K562 (cell line): ENCODE measurements at regions not wholly inside any gene's neighbourhood (a gene's known extent, or its start where the extent isn't known, plus 50 kb on each side); places are given as distances from the start of the nearest gene placed in this dataset.

Experiments used
- ARID1B ChIP-seq: fragments of 450-650 bp; IDR thresholded peaks from 2 replicates; pipeline ENCODE4 v1.6.1; 2016; ENCODE audit warnings: antibody characterized with exemption, mild to moderate bottlenecking, inconsistent platforms
- RBM34 ChIP-seq: fragments of 200-400 bp; formaldehyde crosslinking; IDR thresholded peaks from 2 replicates; pipeline ENCODE4 v1.6.1; 2018; ENCODE audit warnings: low read length, borderline replicate concordance; ENCODE audit not compliant: insufficient read depth
- SRSF9 ChIP-seq: fragments of 200-400 bp; formaldehyde crosslinking; IDR thresholded peaks from 2 replicates; pipeline ENCODE4 v1.6.1; 2017; ENCODE audit warnings: low read depth, low read length, borderline replicate concordance
- ZNF584 ChIP-seq: fragments of 200-800 bp; sonication (Bioruptor generic); IDR thresholded peaks from 2 replicates; pipeline ENCODE4 v1.6.1; 2016; ENCODE audit warnings: low read depth, mild to moderate bottlenecking, missing genetic modification characterization, missing compliant biosample characterization
- ZNF695 ChIP-seq: fragments of 450-650 bp; formaldehyde crosslinking; IDR thresholded peaks from 2 replicates; pipeline ENCODE4 v1.4.0; 2020; ENCODE audit warnings: mild to moderate bottlenecking, moderate library complexity
- ZNF76 ChIP-seq: fragments of 250-450 bp; sonication (Bioruptor Pico); IDR thresholded peaks from 2 replicates; pipeline ENCODE4 v1.4.0; 2020; ENCODE audit warnings: mild to moderate bottlenecking, moderate library complexity, borderline replicate concordance
- TF ChIP-seq, protein P1 (sequence below): fragments of 250-450 bp; sonication (Bioruptor Pico); IDR thresholded peaks from 2 replicates; pipeline ENCODE4 v1.4.0; 2020
- TF ChIP-seq, protein P2 (sequence below): fragments of 450-650 bp; IDR thresholded peaks from 2 replicates; pipeline ENCODE4 v1.6.1; 2017; ENCODE audit warnings: mild to moderate bottlenecking, moderate library complexity
- TF ChIP-seq, protein P3 (sequence below): fragments of 450-650 bp; IDR thresholded peaks from 2 replicates; pipeline ENCODE4 v1.6.1; 2018; ENCODE audit not compliant: partially characterized antibody
- TF ChIP-seq, protein P4 (sequence below): fragments of 250-450 bp; sonication (Bioruptor Pico); IDR thresholded peaks from 2 replicates; pipeline ENCODE4 v1.8.0; 2022; ENCODE audit warnings: inconsistent platforms

DNA sequence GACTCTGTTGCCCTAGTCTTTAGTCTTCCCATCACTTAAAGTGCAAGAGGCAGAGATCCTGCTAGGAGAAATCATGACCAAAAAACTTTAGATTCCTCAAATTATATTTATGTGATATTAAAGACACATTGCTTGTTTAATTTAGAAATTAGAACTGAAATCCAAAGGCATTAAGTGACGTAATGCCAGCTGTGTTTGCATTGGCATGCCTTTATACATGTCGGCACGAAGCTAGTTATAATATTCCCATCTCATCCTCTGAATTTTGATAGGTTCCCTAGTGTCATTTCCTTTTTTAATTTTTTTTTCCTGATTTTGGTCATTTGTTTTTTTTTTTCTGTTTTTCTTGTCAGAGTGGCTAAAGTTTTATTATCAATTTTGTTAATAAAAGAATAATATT, 203.5 kb upstream of the ZBTB20 start (continued):
- TF ChIP-seq ZNF584 (no peak), RBM34 (no peak), ZNF76 (CRISPR knock-in tag) (no peak), ARID1B (no peak), ZNF695 (no peak), SRSF9 (no peak)
- TF ChIP-seq, protein P1, sequence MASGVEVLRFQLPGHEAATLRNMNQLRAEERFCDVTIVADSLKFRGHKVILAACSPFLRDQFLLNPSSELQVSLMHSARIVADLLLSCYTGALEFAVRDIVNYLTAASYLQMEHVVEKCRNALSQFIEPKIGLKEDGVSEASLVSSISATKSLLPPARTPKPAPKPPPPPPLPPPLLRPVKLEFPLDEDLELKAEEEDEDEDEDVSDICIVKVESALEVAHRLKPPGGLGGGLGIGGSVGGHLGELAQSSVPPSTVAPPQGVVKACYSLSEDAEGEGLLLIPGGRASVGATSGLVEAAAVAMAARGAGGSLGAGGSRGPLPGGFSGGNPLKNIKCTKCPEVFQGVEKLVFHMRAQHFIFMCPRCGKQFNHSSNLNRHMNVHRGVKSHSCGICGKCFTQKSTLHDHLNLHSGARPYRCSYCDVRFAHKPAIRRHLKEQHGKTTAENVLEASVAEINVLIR (CRISPR knock-in tag): no peak
- TF ChIP-seq, protein P2, sequence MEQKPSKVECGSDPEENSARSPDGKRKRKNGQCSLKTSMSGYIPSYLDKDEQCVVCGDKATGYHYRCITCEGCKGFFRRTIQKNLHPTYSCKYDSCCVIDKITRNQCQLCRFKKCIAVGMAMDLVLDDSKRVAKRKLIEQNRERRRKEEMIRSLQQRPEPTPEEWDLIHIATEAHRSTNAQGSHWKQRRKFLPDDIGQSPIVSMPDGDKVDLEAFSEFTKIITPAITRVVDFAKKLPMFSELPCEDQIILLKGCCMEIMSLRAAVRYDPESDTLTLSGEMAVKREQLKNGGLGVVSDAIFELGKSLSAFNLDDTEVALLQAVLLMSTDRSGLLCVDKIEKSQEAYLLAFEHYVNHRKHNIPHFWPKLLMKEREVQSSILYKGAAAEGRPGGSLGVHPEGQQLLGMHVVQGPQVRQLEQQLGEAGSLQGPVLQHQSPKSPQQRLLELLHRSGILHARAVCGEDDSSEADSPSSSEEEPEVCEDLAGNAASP: no peak
- TF ChIP-seq, protein P3, sequence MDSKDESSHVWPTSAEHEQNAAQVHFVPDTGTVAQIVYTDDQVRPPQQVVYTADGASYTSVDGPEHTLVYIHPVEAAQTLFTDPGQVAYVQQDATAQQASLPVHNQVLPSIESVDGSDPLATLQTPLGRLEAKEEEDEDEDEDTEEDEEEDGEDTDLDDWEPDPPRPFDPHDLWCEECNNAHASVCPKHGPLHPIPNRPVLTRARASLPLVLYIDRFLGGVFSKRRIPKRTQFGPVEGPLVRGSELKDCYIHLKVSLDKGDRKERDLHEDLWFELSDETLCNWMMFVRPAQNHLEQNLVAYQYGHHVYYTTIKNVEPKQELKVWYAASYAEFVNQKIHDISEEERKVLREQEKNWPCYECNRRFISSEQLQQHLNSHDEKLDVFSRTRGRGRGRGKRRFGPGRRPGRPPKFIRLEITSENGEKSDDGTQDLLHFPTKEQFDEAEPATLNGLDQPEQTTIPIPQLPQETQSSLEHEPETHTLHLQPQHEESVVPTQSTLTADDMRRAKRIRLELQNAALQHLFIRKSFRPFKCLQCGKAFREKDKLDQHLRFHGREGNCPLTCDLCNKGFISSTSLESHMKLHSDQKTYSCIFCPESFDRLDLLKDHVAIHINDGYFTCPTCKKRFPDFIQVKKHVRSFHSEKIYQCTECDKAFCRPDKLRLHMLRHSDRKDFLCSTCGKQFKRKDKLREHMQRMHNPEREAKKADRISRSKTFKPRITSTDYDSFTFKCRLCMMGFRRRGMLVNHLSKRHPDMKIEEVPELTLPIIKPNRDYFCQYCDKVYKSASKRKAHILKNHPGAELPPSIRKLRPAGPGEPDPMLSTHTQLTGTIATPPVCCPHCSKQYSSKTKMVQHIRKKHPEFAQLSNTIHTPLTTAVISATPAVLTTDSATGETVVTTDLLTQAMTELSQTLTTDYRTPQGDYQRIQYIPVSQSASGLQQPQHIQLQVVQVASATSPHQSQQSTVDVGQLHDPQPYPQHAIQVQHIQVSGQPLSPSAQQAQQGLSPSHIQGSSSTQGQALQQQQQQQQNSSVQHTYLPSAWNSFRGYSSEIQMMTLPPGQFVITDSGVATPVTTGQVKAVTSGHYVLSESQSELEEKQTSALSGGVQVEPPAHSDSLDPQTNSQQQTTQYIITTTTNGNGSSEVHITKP: no peak
- TF ChIP-seq, protein P4, sequence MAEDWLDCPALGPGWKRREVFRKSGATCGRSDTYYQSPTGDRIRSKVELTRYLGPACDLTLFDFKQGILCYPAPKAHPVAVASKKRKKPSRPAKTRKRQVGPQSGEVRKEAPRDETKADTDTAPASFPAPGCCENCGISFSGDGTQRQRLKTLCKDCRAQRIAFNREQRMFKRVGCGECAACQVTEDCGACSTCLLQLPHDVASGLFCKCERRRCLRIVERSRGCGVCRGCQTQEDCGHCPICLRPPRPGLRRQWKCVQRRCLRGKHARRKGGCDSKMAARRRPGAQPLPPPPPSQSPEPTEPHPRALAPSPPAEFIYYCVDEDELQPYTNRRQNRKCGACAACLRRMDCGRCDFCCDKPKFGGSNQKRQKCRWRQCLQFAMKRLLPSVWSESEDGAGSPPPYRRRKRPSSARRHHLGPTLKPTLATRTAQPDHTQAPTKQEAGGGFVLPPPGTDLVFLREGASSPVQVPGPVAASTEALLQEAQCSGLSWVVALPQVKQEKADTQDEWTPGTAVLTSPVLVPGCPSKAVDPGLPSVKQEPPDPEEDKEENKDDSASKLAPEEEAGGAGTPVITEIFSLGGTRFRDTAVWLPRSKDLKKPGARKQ (CRISPR knock-in tag): no peak
